PC-3 (cell line): ENCODE measurements at regions not wholly inside any gene's neighbourhood (a gene's known extent, or its start where the extent isn't known, plus 50 kb on each side); places are given as distances from the start of the nearest gene placed in this dataset.

Experiments
- ATAC-seq: fragments of 200-7000 bp; cut with Tn5 transposase; 2 replicates; pipeline ENCODE4 v1.9.1; 2020; ENCODE audit warnings: mild to moderate bottlenecking, moderate library complexity
- BruUV-seq: library from RNA; stranded (reverse); fragments of 400-500 nt; replicated peaks from 2 replicates; lab custom pipeline; 2021; lab: Mats Ljungman, UMichigan
- CTCF ChIA-PET: fragments of 300-600 bp; sonication (Branson Sonifier 250); formaldehyde crosslinking; loops from one replicate; lab custom pipeline; 2022; ENCODE audit warnings: antibody characterized with exemption; lab: Charles Lee
- POLR2A ChIA-PET: fragments of 300-600 bp; sonication (Branson Sonifier 250); formaldehyde crosslinking; loops from one replicate; lab custom pipeline; 2022; ENCODE audit warnings: antibody characterized with exemption; ENCODE audit not compliant: unreplicated experiment; lab: Charles Lee
- DNase-seq: peaks from one replicate; pipeline ENCODE4 v3.0.0-alpha.2; 2015
- H2AFZ ChIP-seq: fragments of 300-600 bp; sonication (generic); 2 replicates; pipeline ENCODE4 v1.6.0; 2016; ENCODE audit warnings: antibody characterized with exemption, low read length
- H3F3A ChIP-seq: fragments of 300-600 bp; sonication (generic); one replicate; pipeline ENCODE4 v1.6.0; 2017; ENCODE audit warnings: antibody characterized with exemption, low read length, control low read depth, mild to moderate bottlenecking; ENCODE audit not compliant: unreplicated experiment
- H3K27ac ChIP-seq: fragments of 300-600 bp; sonication (generic); 2 replicates; pipeline ENCODE4 v1.5.1; 2016; ENCODE audit warnings: mild to moderate bottlenecking, low read length
- H3K27me3 ChIP-seq: fragments of 300-600 bp; sonication (generic); 2 replicates; pipeline ENCODE4 v1.6.1; 2016; ENCODE audit warnings: low read length, mixed read lengths
- H3K36me3 ChIP-seq: fragments of 300-600 bp; sonication (generic); 2 replicates; pipeline ENCODE4 v1.6.1; 2016; ENCODE audit warnings: low read depth, mixed run types, low read length, mixed read lengths
- H3K4me1 ChIP-seq: fragments of 300-600 bp; sonication (generic); 2 replicates; pipeline ENCODE4 v1.5.1; 2016; ENCODE audit warnings: low read length; ENCODE audit not compliant: insufficient read depth
- H3K4me2 ChIP-seq: fragments of 300-600 bp; sonication (generic); 2 replicates; pipeline ENCODE4 v1.6.0; 2016; ENCODE audit warnings: low read length
- H3K4me3 ChIP-seq: fragments of 300-600 bp; sonication (generic); 2 replicates; pipeline ENCODE4 v1.5.1; 2016; ENCODE audit warnings: mild to moderate bottlenecking, low read length, mixed read lengths
- H3K79me2 ChIP-seq: fragments of 300-600 bp; sonication (generic); 2 replicates; pipeline ENCODE4 v1.6.1; 2017; ENCODE audit warnings: low read length, mixed read lengths
- H3K9ac ChIP-seq: fragments of 300-600 bp; sonication (generic); 2 replicates; pipeline ENCODE4 v1.6.0; 2016; ENCODE audit warnings: mild to moderate bottlenecking, low read length
- H3K9me2 ChIP-seq: fragments of 300-600 bp; sonication (generic); replicated peaks from 2 replicates; pipeline ENCODE4 v1.6.1; 2016; ENCODE audit warnings: mixed run types, low read length, mixed read lengths
- H3K9me3 ChIP-seq: fragments of 300-600 bp; sonication (generic); 2 replicates; pipeline ENCODE4 v1.6.1; 2016; ENCODE audit warnings: low read length, mixed read lengths
- H4K20me1 ChIP-seq: fragments of 300-600 bp; sonication (generic); 2 replicates; pipeline ENCODE4 v1.6.1; 2016; ENCODE audit warnings: low read length, mixed read lengths
- CTCF ChIP-seq: fragments of 300-600 bp; sonication (generic); conservative IDR thresholded peaks from 2 replicates; pipeline ENCODE4 v1.5.1; 2017; ENCODE audit warnings: antibody characterized with exemption, low read depth, mild to moderate bottlenecking, low read length
- EZH2 ChIP-seq: fragments of 300-600 bp; sonication (generic); IDR thresholded peaks from one replicate; pipeline ENCODE4 v1.6.1; 2017; ENCODE audit warnings: antibody characterized with exemption, mild to moderate bottlenecking, low read length; ENCODE audit not compliant: unreplicated experiment
- EZH2phosphoT487 ChIP-seq: fragments of 300-600 bp; sonication (generic); IDR thresholded peaks from 2 replicates; pipeline ENCODE4 v1.6.1; 2018; ENCODE audit warnings: mild to moderate bottlenecking, antibody characterized with exemption, low read length, borderline replicate concordance
- intact Hi-C: fragments of 100-400 bp; cut with micrococcal nuclease; formaldehyde crosslinking; loops from 2 replicates; pipeline ENCODE4 v1.9.0; 2023

- DNase-seq: no peak
- ChIA-PET CTCF (no interaction called here), POLR2A (no interaction called here)
- H3K79me2 ChIP-seq: no peaks in the 10 kb centered on the region
- no peaks in the 10 kb centered on the region for H3K9me3 ChIP-seq
- H3K27me3 ChIP-seq: no peaks in the 10 kb centered on the region; the same call in 1 of the 2 replicates
- ATAC-seq: no peak
- H3K4me3 ChIP-seq: no peak overlapping the region
- no peaks in the 10 kb centered on the region for H3F3A ChIP-seq
- TF ChIP-seq EZH2phosphoT487 (no peak), EZH2 (no peak), CTCF (no peak)
- no peaks in the 10 kb centered on the region for H3K36me3 ChIP-seq
- BruUV-seq: no TSS peak
- H3K27ac ChIP-seq: no peak overlapping the region
- no peaks in the 10 kb centered on the region for H3K4me1 ChIP-seq
- intact Hi-C loops: no loop called here
- no peak overlapping the region for H2AFZ ChIP-seq
- H3K9ac ChIP-seq: no peak overlapping the region
- no peak overlapping the region for H3K4me2 ChIP-seq
- no peaks in the 10 kb centered on the region for H4K20me1 ChIP-seq
- H3K9me2 ChIP-seq: no peaks in the 10 kb centered on the region
These were observed 76.5 kb upstream of the NUDT7 start for GRCh38 chr16:77645764-77646163.

GRCh38 chr16:77647726-77648125, 74.6 kb upstream of the NUDT7 start:
- H3K36me3 ChIP-seq: no peaks in the 10 kb centered on the region
- H3K4me3 ChIP-seq: no peak overlapping the region
- CTCF ChIA-PET: no interaction called here
- H3K4me1 ChIP-seq: no peaks in the 10 kb centered on the region
- H3K4me2 ChIP-seq: no peak overlapping the region
- H3K79me2 ChIP-seq: no peaks in the 10 kb centered on the region
- no peak overlapping the region for H3K9ac ChIP-seq
- ATAC-seq (no peak), DNase-seq (no peak)
- no peaks in the 10 kb centered on the region for H3K27me3 ChIP-seq
- no peaks in the 10 kb centered on the region for H4K20me1 ChIP-seq
- H3K9me2 ChIP-seq: no peaks in the 10 kb centered on the region
- TF ChIP-seq CTCF: no peak
- TF ChIP-seq EZH2: no peak
- no peak for TF ChIP-seq EZH2phosphoT487
- POLR2A ChIA-PET: no interaction called here
- BruUV-seq: no TSS peak
- intact Hi-C loops: no loop called here
- no peaks in the 10 kb centered on the region for H3F3A ChIP-seq
- no peak overlapping the region for H2AFZ ChIP-seq
- no peaks in the 10 kb centered on the region for H3K9me3 ChIP-seq
- H3K27ac ChIP-seq: no peak overlapping the region

GRCh38 chr16:77650761-77651160, 71.6 kb upstream of the NUDT7 start:
- Histone ChIP-seq H3K27ac (no peak overlapping the region), H3K27me3 (no peaks in the 10 kb centered on the region), H3F3A (no peaks in the 10 kb centered on the region), H3K9me3 (no peaks in the 10 kb centered on the region), H4K20me1 (no peaks in the 10 kb centered on the region), H3K4me1 (no peaks in the 10 kb centered on the region), H2AFZ (no peak overlapping the region), H3K79me2 (no peaks in the 10 kb centered on the region), H3K4me3 (no peak overlapping the region), H3K9ac (no peak overlapping the region), H3K36me3 (no peaks in the 10 kb centered on the region), H3K9me2 (no peaks in the 10 kb centered on the region), H3K4me2 (no peak overlapping the region)
- BruUV-seq: no TSS peak
- no peak for TF ChIP-seq CTCF
- CTCF ChIA-PET: no interaction called here
- POLR2A ChIA-PET: no interaction called here
- intact Hi-C loops: no loop called here
- no peak for ATAC-seq
- DNase-seq: no peak
